IMR-90 (cell line): ENCODE measurements at regions not wholly inside any gene's neighbourhood (a gene's known extent, or its start where the extent isn't known, plus 50 kb on each side); places are given as distances from the start of the nearest gene placed in this dataset.

ENCODE experiments used
- ATAC-seq: fragments of 200-7000 bp; cut with Tn5 transposase; 2 replicates; pipeline ENCODE4 v1.9.1; 2020; ENCODE audit warnings: low read depth, mild to moderate bottlenecking, moderate library complexity
- BruUV-seq: library from RNA; stranded (reverse); fragments of 400-500 nt; replicated peaks from 2 replicates; lab custom pipeline; 2021; lab: Mats Ljungman, UMichigan
- CTCF ChIA-PET: fragments of 300-600 bp; formaldehyde crosslinking; extraction: SDS; loops from one replicate; lab custom pipeline; 2021; ENCODE audit warnings: antibody characterized with exemption; lab: Yijun Ruan, JAX
- POLR2A ChIA-PET: fragments of 300-600 bp; sonication (Branson Sonifier 250); formaldehyde crosslinking; loops from one replicate; lab custom pipeline; 2022; ENCODE audit warnings: antibody characterized with exemption; ENCODE audit not compliant: unreplicated experiment; lab: Charles Lee
- DNase-seq: peaks from one replicate; pipeline ENCODE4 v3.0.0; 2013
- H2AFZ ChIP-seq: replicated peaks from 2 replicates; pipeline ENCODE3; 2013; ENCODE audit warnings: low read length, mild to moderate bottlenecking; ENCODE audit not compliant: poor library complexity
- H2AK5ac ChIP-seq: 2 replicates; pipeline ENCODE4 v1.6.1; 2013; ENCODE audit warnings: low read depth, low read length, inconsistent platforms
- H2AK9ac ChIP-seq: replicated peaks from 2 replicates; pipeline ENCODE3; 2013; ENCODE audit warnings: mild to moderate bottlenecking, low read depth, low read length, moderate library complexity; ENCODE audit not compliant: poor library complexity
- H2BK120ac ChIP-seq: 2 replicates; pipeline ENCODE4 v1.6.1; 2013; ENCODE audit warnings: low read depth, low read length, inconsistent platforms
- H2BK15ac ChIP-seq: 3 replicates; pipeline ENCODE4 v1.6.1; 2013; ENCODE audit warnings: low read depth, low read length, inconsistent platforms
- H2BK20ac ChIP-seq: 2 replicates; pipeline ENCODE4 v1.6.1; 2013; ENCODE audit warnings: low read depth, mild to moderate bottlenecking, inconsistent platforms, low read length, moderate library complexity
- H2BK5ac ChIP-seq: 2 replicates; pipeline ENCODE4 v1.6.1; 2013; ENCODE audit warnings: mild to moderate bottlenecking, low read depth, low read length, inconsistent platforms; ENCODE audit not compliant: poor library complexity, severe bottlenecking
- H3K14ac ChIP-seq: replicated peaks from 2 replicates; pipeline ENCODE4 v1.6.1; 2013; ENCODE audit warnings: low read depth, low read length, inconsistent platforms
- H3K18ac ChIP-seq: 2 replicates; pipeline ENCODE4 v1.6.1; 2013; ENCODE audit warnings: low read depth, low read length, control low read depth
- H3K23ac ChIP-seq: 2 replicates; pipeline ENCODE4 v1.6.1; 2013; ENCODE audit warnings: low read depth, low read length, inconsistent platforms
- H3K27ac ChIP-seq: 2 replicates; pipeline ENCODE4 v1.5.1; 2013; ENCODE audit warnings: mild to moderate bottlenecking, control low read depth, low read length; ENCODE audit not compliant: insufficient read depth
- H3K27me3 ChIP-seq: 2 replicates; pipeline ENCODE4 v1.6.1; 2013; ENCODE audit warnings: low read length; ENCODE audit not compliant: control insufficient read depth, insufficient read depth
- H3K36me3 ChIP-seq: 2 replicates; pipeline ENCODE4 v1.6.1; 2013; ENCODE audit warnings: low read length, mixed read lengths; ENCODE audit not compliant: control insufficient read depth, insufficient read depth
- H3K4ac ChIP-seq: 2 replicates; pipeline ENCODE4 v1.6.1; 2013; ENCODE audit warnings: low read depth, low read length, inconsistent platforms
- H3K4me1 ChIP-seq: 2 replicates; pipeline ENCODE4 v1.6.1; 2013; ENCODE audit warnings: low read length, mixed read lengths; ENCODE audit not compliant: control insufficient read depth, insufficient read depth
- H3K4me2 ChIP-seq: 2 replicates; pipeline ENCODE4 v1.6.1; 2013; ENCODE audit warnings: low read depth, mild to moderate bottlenecking, control low read depth, low read length, moderate library complexity
- H3K4me3 ChIP-seq: 2 replicates; pipeline ENCODE4 v1.5.1; 2013; ENCODE audit warnings: low read depth, mild to moderate bottlenecking, control low read depth, low read length, moderate library complexity; ENCODE audit not compliant: insufficient read depth
- H3K56ac ChIP-seq: 2 replicates; pipeline ENCODE4 v1.6.1; 2013; ENCODE audit warnings: low read length, inconsistent platforms; ENCODE audit not compliant: insufficient read depth; ENCODE audit errors: extremely low read depth
- H3K79me1 ChIP-seq, 2 experiments: 2 replicates each; pipeline ENCODE4 v1.6.1; 2013; ENCODE audit warnings: low read length in 2 of 2, inconsistent platforms in 1 of 2, low read depth in 1 of 2
- H3K9ac ChIP-seq: 2 replicates; pipeline ENCODE4 v1.6.1; 2013; ENCODE audit warnings: low read depth, low read length, control low read depth
- H3K9me1 ChIP-seq: 2 replicates; pipeline ENCODE4 v1.6.1; 2013; ENCODE audit warnings: low read length, inconsistent platforms; ENCODE audit not compliant: insufficient read depth
- H3K9me3 ChIP-seq: 2 replicates; pipeline ENCODE4 v1.6.1; 2013; ENCODE audit warnings: low read length; ENCODE audit not compliant: control insufficient read depth, insufficient read depth
- H4K20me1 ChIP-seq: 2 replicates; pipeline ENCODE4 v1.6.1; 2013; ENCODE audit warnings: low read length, inconsistent platforms; ENCODE audit not compliant: insufficient read depth
- H4K5ac ChIP-seq: 2 replicates; pipeline ENCODE4 v1.6.1; 2013; ENCODE audit warnings: mild to moderate bottlenecking, low read depth, low read length, control low read depth
- H4K8ac ChIP-seq, 2 experiments: 2 replicates each; pipeline ENCODE4 v1.6.1; 2013; ENCODE audit warnings: low read depth in 2 of 2, low read length in 2 of 2, control low read depth in 1 of 2, inconsistent platforms in 1 of 2
- H4K91ac ChIP-seq: 2 replicates; pipeline ENCODE4 v1.6.1; 2013; ENCODE audit warnings: low read depth, low read length, inconsistent platforms; ENCODE audit not compliant: insufficient read depth
- NFE2L2 ChIP-seq: fragments of 150-350 bp; IDR thresholded peaks from 2 replicates; pipeline ENCODE4 v1.6.1; 2016; ENCODE audit warnings: low read depth, mild to moderate bottlenecking, low read length
- RCOR1 ChIP-seq: IDR thresholded peaks from 2 replicates; pipeline ENCODE4 v1.6.1; 2012; ENCODE audit warnings: mild to moderate bottlenecking, low read length, improper control_type of control experiment; ENCODE audit not compliant: insufficient replicate concordance
- RFX5 ChIP-seq: IDR thresholded peaks from 2 replicates; pipeline ENCODE4 v1.8.0; 2012; ENCODE audit warnings: low read depth, mild to moderate bottlenecking, low read length, moderate library complexity
- WGBS, 2 experiments: methylation state at CpG; one replicate each; pipeline versions ENCODE4 v1.1.5 to v1.1.7; 2013; ENCODE audit warnings: missing lambda C conversion rate in 2 of 2; ENCODE audit not compliant: insufficient read length in 1 of 2; ENCODE audit errors: extremely low coverage in 2 of 2; 5-methylcytosine and 5-hydroxymethylcytosine counted together
- dilution Hi-C: fragments of 300-500 bp; cut with HindIII; formaldehyde crosslinking; loops from one replicate; pipeline ENCODE4 v1.14.3; 2018; ENCODE audit warnings: low sequenced_read_pairs; ENCODE audit not compliant: unreplicated experiment
- in situ Hi-C: fragments of 300-500 bp; cut with MboI; formaldehyde crosslinking; loops from 3 replicates; pipeline ENCODE4 v1.14.3; 2019; ENCODE audit warnings: low sequenced_read_pairs, inconsistent platforms, mixed read lengths
- intact Hi-C: fragments of 100-400 bp; cut with micrococcal nuclease; formaldehyde crosslinking; loops from 2 replicates; pipeline ENCODE4 v1.10.0; 2022
- TF ChIP-seq, protein P1 (sequence below): conservative IDR thresholded peaks from 2 replicates; pipeline ENCODE4 v1.5.1; 2012; ENCODE audit warnings: mild to moderate bottlenecking, low read depth, low read length, improper control_type of control experiment

DNA sequence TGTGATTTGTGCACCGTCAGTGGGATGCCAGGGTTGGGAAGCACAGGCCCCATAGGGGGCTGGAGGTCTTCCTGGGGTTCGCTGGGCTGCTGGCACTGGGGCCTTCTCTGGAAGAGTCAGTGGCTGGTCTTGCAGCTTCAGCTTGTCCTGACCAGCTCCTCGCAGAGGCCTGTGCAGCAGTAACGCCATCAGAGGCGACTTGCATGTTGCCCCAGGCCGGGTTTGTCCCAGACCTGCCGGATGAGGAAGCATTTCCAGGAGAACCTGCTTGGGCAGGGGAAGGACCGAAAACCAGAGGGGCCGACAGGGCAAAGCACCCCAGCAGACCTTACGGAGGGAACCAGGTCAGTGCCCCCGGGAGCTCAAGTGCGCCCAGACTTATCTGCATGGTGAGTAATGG, 54.7 kb upstream of the IRX2 start:
- Histone ChIP-seq H2BK5ac (no peak overlapping the region), H3K79me1 (no peaks in the 10 kb centered on the region), H3K27me3 (no peaks in the 10 kb centered on the region), H2AK9ac (no peak overlapping the region), H4K20me1 (no peaks in the 10 kb centered on the region), H2AFZ (no peak overlapping the region), H4K5ac (no peak overlapping the region), H3K36me3 (no peaks in the 10 kb centered on the region), H3K4me3 (no peak overlapping the region), H3K4ac (no peak overlapping the region), H3K9me1 (no peaks in the 10 kb centered on the region), H3K4me1 (no peaks in the 10 kb centered on the region), H2BK120ac (no peak overlapping the region), H3K56ac (no peak overlapping the region), H3K4me2 (no peak overlapping the region), H3K27ac (no peak overlapping the region), H2BK15ac (no peak overlapping the region), H2AK5ac (no peak overlapping the region), H3K23ac (no peak overlapping the region), H3K9ac (no peak overlapping the region), H2BK20ac (no peak overlapping the region), H3K18ac (no peak overlapping the region), H3K14ac (no peak overlapping the region), H4K91ac (no peak overlapping the region), H3K9me3 (peaks cover 22% of the 10 kb centered on the region), H4K8ac (no peak overlapping the region)
- POLR2A ChIA-PET, result no interaction called here
- DNase-seq (no peak), ATAC-seq (no peak)
- CTCF ChIA-PET, result no interaction called here
- no TSS peak for BruUV-seq
- intact Hi-C loops, result no loop called here
- in situ Hi-C loops, result no loop called here
- TF ChIP-seq, protein P1, sequence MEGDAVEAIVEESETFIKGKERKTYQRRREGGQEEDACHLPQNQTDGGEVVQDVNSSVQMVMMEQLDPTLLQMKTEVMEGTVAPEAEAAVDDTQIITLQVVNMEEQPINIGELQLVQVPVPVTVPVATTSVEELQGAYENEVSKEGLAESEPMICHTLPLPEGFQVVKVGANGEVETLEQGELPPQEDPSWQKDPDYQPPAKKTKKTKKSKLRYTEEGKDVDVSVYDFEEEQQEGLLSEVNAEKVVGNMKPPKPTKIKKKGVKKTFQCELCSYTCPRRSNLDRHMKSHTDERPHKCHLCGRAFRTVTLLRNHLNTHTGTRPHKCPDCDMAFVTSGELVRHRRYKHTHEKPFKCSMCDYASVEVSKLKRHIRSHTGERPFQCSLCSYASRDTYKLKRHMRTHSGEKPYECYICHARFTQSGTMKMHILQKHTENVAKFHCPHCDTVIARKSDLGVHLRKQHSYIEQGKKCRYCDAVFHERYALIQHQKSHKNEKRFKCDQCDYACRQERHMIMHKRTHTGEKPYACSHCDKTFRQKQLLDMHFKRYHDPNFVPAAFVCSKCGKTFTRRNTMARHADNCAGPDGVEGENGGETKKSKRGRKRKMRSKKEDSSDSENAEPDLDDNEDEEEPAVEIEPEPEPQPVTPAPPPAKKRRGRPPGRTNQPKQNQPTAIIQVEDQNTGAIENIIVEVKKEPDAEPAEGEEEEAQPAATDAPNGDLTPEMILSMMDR, result no peak
- TF ChIP-seq RCOR1 (no peak), RFX5 (no peak), NFE2L2 (no peak)
- dilution Hi-C loops, result no loop called here
- WGBS, 2 experiments, result 67% methylated on average over 7 of the region's 12 CpGs; no CpG with 5 or more reads in 1 of the 2 experiments
